Mesenchymal stem cell (in vitro differentiated cells and primary cell): ENCODE measurements at regions not wholly inside any gene's neighbourhood (a gene's known extent, or its start where the extent isn't known, plus 50 kb on each side); places are given as distances from the start of the nearest gene placed in this dataset.

Experiments
- DNase-seq: peaks from one replicate; pipeline ENCODE4 v3.0.0-alpha.2; 2013
- H2AFZ ChIP-seq: one replicate; pipeline ENCODE4 v1.6.1; 2013; ENCODE audit warnings: low read depth, mild to moderate bottlenecking, control low read depth, inconsistent platforms, low read length, moderate library complexity
- H2AK5ac ChIP-seq: 2 replicates; pipeline ENCODE4 v1.6.1; 2013; ENCODE audit warnings: low read length, moderate library complexity, mild to moderate bottlenecking, inconsistent platforms; ENCODE audit not compliant: severe bottlenecking
- H2BK120ac ChIP-seq: one replicate; pipeline ENCODE4 v1.6.1; 2013; ENCODE audit warnings: low read depth, mild to moderate bottlenecking, inconsistent platforms, low read length, moderate library complexity
- H2BK12ac ChIP-seq, 2 experiments: one replicate each; pipeline ENCODE4 v1.6.1; 2013; ENCODE audit warnings: inconsistent platforms in 2 of 2, low read length in 2 of 2, mild to moderate bottlenecking in 2 of 2, moderate library complexity in 2 of 2, control low read depth in 1 of 2
- H2BK15ac ChIP-seq: one replicate; pipeline ENCODE4 v1.6.1; 2013; ENCODE audit warnings: mild to moderate bottlenecking, low read depth, inconsistent platforms; ENCODE audit not compliant: poor library complexity, severe bottlenecking
- H2BK5ac ChIP-seq: 2 replicates; pipeline ENCODE4 v1.6.1; 2013; ENCODE audit warnings: low read depth, mild to moderate bottlenecking, low read length, control low read depth, inconsistent platforms; ENCODE audit not compliant: poor library complexity, severe bottlenecking
- H3K14ac ChIP-seq, 2 experiments: one replicate each; pipeline ENCODE4 v1.6.1; 2013; ENCODE audit warnings: inconsistent platforms in 2 of 2, low read length in 2 of 2, control low read depth in 1 of 2, mild to moderate bottlenecking in 1 of 2, moderate library complexity in 1 of 2
- H3K18ac ChIP-seq, 2 experiments: one replicate each; pipeline ENCODE4 v1.6.1; 2013; ENCODE audit warnings: inconsistent platforms in 2 of 2, low read length in 2 of 2, control low read depth in 1 of 2, low read depth in 1 of 2, mild to moderate bottlenecking in 1 of 2
- H3K23ac ChIP-seq, 2 experiments: one replicate each; pipeline ENCODE4 v1.6.1; 2013; ENCODE audit warnings: inconsistent platforms in 2 of 2, low read length in 2 of 2, mild to moderate bottlenecking in 2 of 2, moderate library complexity in 2 of 2, control low read depth in 1 of 2
- H3K27ac ChIP-seq: 2 replicates; pipeline ENCODE4 v1.5.1; 2013; ENCODE audit warnings: mild to moderate bottlenecking, moderate library complexity, low read length, control low read depth, inconsistent platforms; ENCODE audit not compliant: poor library complexity, severe bottlenecking
- H3K27me3 ChIP-seq, 2 experiments: 2 replicates each; pipeline versions ENCODE4 v1.6.1 to v1.7.0; 2013; ENCODE audit warnings: low read length in 2 of 2, mild to moderate bottlenecking in 2 of 2, moderate library complexity in 2 of 2, control low read depth in 1 of 2, inconsistent platforms in 1 of 2; ENCODE audit not compliant: control insufficient read depth in 1 of 2, insufficient read depth in 1 of 2
- H3K36me3 ChIP-seq, 2 experiments: 2 replicates each; pipeline versions ENCODE4 v1.6.1 to v1.7.0; 2013; ENCODE audit warnings: low read length in 2 of 2, control low read depth in 1 of 2, inconsistent platforms in 1 of 2, low read depth in 1 of 2, mild to moderate bottlenecking in 1 of 2; ENCODE audit not compliant: insufficient read depth in 2 of 2, control insufficient read depth in 1 of 2
- H3K4ac ChIP-seq, 2 experiments: one replicate each; pipeline ENCODE4 v1.6.1; 2013; ENCODE audit warnings: inconsistent platforms in 2 of 2, low read length in 2 of 2, mild to moderate bottlenecking in 2 of 2, moderate library complexity in 2 of 2, control low read depth in 1 of 2, low read depth in 1 of 2
- H3K4me1 ChIP-seq: 2 replicates; pipeline ENCODE4 v1.6.1; 2013; ENCODE audit warnings: low read depth, low read length, control low read depth; ENCODE audit not compliant: control insufficient read depth, insufficient read depth
- H3K4me2 ChIP-seq: 2 replicates; pipeline ENCODE4 v1.6.1; 2013; ENCODE audit warnings: low read length, mild to moderate bottlenecking, inconsistent platforms; ENCODE audit not compliant: poor library complexity, severe bottlenecking
- H3K4me3 ChIP-seq, 2 experiments: 2 replicates each; pipeline versions ENCODE4 v1.5.1 to v1.7.0; 2013; ENCODE audit warnings: low read length in 2 of 2, mild to moderate bottlenecking in 2 of 2, control low read depth in 1 of 2, low read depth in 1 of 2; ENCODE audit not compliant: insufficient read depth in 1 of 2
- H3K79me1 ChIP-seq: replicated peaks from 2 replicates; pipeline ENCODE4 v1.6.1; 2013; ENCODE audit warnings: mild to moderate bottlenecking, control low read depth, low read length, inconsistent platforms; ENCODE audit not compliant: poor library complexity, severe bottlenecking
- H3K9ac ChIP-seq: 2 replicates; pipeline ENCODE4 v1.7.0; 2013; ENCODE audit warnings: mild to moderate bottlenecking, low read length, moderate library complexity
- H3K9me3 ChIP-seq: 2 replicates; pipeline ENCODE4 v1.7.0; 2013; ENCODE audit warnings: mild to moderate bottlenecking, low read length; ENCODE audit not compliant: control insufficient read depth
- H4K8ac ChIP-seq: one replicate; pipeline ENCODE4 v1.6.1; 2013; ENCODE audit warnings: inconsistent platforms, mild to moderate bottlenecking, low read length, moderate library complexity
- H4K91ac ChIP-seq: one replicate; pipeline ENCODE4 v1.6.1; 2013; ENCODE audit warnings: mild to moderate bottlenecking, low read length, inconsistent platforms
- WGBS: methylation state at CpG from one replicate; pipeline ENCODE4 v1.1.7; 2013; ENCODE audit warnings: mixed read lengths; 5-methylcytosine and 5-hydroxymethylcytosine counted together

DNA sequence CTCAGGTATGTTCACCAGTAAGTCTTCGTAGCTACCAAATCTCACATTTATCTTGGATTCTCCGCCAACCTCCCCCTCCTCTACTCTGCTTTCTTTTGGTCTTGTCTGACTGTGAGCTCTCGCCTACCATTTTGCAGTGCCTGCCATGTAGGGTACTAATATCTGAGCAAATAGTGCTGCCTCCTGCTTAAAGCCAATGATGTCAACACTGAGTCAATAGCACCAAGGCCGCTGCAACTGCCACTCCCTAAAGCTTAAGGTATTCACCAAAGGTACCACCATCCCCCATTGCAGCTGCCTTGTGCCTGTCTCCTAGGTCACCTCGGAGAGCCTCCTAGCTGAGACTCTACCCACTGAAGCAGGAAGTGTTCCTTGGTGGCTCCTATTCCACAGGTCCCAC, 114.8 kb upstream of the FUT8 start:
- no peak overlapping the region for H2AFZ ChIP-seq
- no peak overlapping the region for H3K9ac ChIP-seq
- H3K18ac ChIP-seq, result no peak overlapping the region
- no peaks in the 10 kb centered on the region for H3K4me1 ChIP-seq
- no peak overlapping the region for H2BK120ac ChIP-seq
- no peak overlapping the region for H2BK5ac ChIP-seq
- no peak overlapping the region for H3K23ac ChIP-seq
- no peak overlapping the region for H4K91ac ChIP-seq
- no peak overlapping the region for H2BK12ac ChIP-seq
- no peak overlapping the region for H3K14ac ChIP-seq
- H3K4me2 ChIP-seq, result no peak overlapping the region
- no peak overlapping the region for H4K8ac ChIP-seq
- H3K9me3 ChIP-seq, result no peaks in the 10 kb centered on the region
- H3K79me1 ChIP-seq, result no peaks in the 10 kb centered on the region
- no peaks in the 10 kb centered on the region for H3K36me3 ChIP-seq
- H3K4ac ChIP-seq, result no peak overlapping the region
- no peaks in the 10 kb centered on the region for H3K27me3 ChIP-seq
- H3K27ac ChIP-seq, result no peak overlapping the region
- DNase-seq, result no peak
- no peak overlapping the region for H2AK5ac ChIP-seq
- H3K4me3 ChIP-seq, result no peak overlapping the region
- H2BK15ac ChIP-seq, result no peak overlapping the region
- 89% methylated on average over 5 of the region's 5 CpGs for WGBS

DNA sequence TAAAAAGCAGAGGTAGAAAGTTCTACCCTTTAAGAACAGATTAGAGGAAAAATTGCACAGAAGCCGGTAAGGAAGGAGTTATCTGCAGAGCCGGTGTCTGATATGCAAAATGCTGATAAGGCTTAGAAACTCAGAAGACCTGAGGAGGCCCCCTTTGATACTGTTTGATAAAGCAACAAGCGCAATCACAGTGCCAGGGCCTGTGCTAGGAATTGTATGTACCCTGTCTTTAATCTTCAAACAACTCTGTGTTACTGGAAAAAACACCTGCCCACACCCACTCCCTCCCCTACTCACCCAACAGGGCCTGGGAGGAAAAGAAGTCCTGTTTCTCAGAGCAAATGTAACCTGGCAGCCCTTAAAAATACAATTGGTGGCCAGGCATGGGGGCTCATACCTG, 112.7 kb upstream of the FUT8 start:
- no peak for DNase-seq
- Histone ChIP-seq H2AFZ (no peak overlapping the region), H3K23ac (no peak overlapping the region), H4K91ac (no peak overlapping the region), H3K4me3 (no peak overlapping the region), H2BK120ac (no peak overlapping the region), H2BK12ac (no peak overlapping the region), H3K18ac (no peak overlapping the region), H3K79me1 (no peaks in the 10 kb centered on the region), H4K8ac (no peak overlapping the region), H3K27me3 (no peaks in the 10 kb centered on the region), H3K4me1 (peaks cover 1% of the 10 kb centered on the region), H3K36me3 (no peaks in the 10 kb centered on the region), H2BK15ac (no peak overlapping the region), H3K4me2 (no peak overlapping the region), H2AK5ac (no peak overlapping the region), H2BK5ac (no peak overlapping the region), H3K14ac (no peak overlapping the region), H3K9me3 (no peaks in the 10 kb centered on the region), H3K4ac (no peak overlapping the region), H3K27ac (no peak overlapping the region), H3K9ac (no peak overlapping the region)
- 66% methylated on average over 3 of the region's 3 CpGs for WGBS

DNA sequence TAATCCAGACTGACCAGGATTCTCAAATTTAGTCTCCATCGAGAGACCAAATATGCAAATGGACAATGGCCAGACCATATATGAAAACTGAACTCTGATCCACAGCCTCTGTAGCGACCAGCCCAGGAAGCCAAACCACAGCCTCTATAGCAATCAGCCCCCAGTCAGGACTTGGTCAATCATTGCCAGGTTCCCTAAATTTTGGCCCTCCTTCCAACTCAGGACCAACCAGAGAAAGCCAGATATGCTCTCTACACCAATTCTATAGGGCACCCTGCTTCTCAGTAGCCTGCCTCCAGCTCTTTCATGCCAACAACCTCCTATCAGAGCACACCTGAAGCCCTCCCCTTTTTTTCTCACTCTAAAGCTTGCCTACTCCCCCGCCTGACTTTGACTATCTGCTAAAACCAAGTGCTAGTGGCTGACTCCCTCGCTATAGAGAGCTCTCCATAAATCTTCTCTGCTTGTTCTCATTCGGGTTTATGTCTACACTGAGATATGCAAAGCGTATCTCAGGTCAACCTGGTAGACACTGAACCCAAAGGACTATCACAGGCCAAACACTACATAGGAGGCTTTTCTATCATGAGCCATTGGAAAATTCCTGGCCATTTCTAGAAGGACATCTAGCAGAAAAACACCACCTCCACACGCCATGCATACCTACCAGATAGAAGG, 110.5 kb upstream of the FUT8 start:
- Histone ChIP-seq H2AK5ac (no peak overlapping the region), H2BK12ac (no peak overlapping the region), H3K4me2 (no peak overlapping the region), H3K4me1 (peaks cover 1% of the 10 kb centered on the region), H3K36me3 (no peaks in the 10 kb centered on the region), H3K9me3 (no peaks in the 10 kb centered on the region), H2AFZ (no peak overlapping the region), H3K18ac (no peak overlapping the region), H4K8ac (no peak overlapping the region), H3K23ac (no peak overlapping the region), H4K91ac (no peak overlapping the region), H2BK120ac (no peak overlapping the region), H3K27me3 (no peaks in the 10 kb centered on the region), H3K4ac (no peak overlapping the region), H3K14ac (no peak overlapping the region), H2BK15ac (no peak overlapping the region), H3K9ac (no peak overlapping the region), H3K4me3 (no peak overlapping the region), H3K79me1 (no peaks in the 10 kb centered on the region), H2BK5ac (no peak overlapping the region), H3K27ac (no peak overlapping the region)
- 90% methylated on average over 7 of the region's 7 CpGs for whole genome bisulfite sequencing
- DNase-seq, result no peak

DNA sequence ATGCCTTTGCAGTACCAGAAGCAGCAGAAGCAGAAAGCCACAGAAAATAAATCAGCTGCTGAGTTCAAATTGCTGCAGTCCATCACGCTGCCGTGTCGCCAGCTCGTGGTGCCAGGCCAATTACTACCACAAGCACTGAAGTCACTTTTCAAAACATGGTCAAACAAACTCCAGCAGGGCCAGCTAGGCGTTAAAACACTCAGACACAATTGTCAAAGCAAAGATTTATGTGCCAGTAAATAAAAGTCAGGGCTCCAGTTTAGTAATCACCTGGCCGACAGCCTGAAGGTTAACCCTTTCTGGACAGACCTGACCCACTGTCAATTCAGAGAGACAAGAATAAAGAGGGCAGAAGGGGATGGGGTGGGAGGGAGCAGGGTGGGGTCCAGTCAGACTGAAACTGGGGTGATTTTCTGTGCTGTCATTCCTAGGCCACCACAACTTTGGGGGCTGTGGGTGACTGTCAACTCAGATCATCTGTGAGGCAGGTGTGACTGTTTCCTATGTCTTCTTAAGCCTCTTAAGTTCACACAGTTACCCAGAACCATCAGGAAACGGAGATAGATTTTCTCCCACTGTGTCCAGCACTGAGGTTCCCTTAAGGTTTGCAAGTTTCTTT, 109.8 kb upstream of the FUT8 start:
- peaks cover 1% of the 10 kb centered on the region for H3K4me1 ChIP-seq
- no peak overlapping the region for H4K8ac ChIP-seq
- H3K27ac ChIP-seq, result no peak overlapping the region
- H3K14ac ChIP-seq, result no peak overlapping the region
- H2BK5ac ChIP-seq, result no peak overlapping the region
- H3K4me2 ChIP-seq, result no peak overlapping the region
- H4K91ac ChIP-seq, result no peak overlapping the region
- no peak overlapping the region for H2BK120ac ChIP-seq
- DNase-seq, result no peak
- no peaks in the 10 kb centered on the region for H3K27me3 ChIP-seq
- no peak overlapping the region for H3K4ac ChIP-seq
- H3K36me3 ChIP-seq, result no peaks in the 10 kb centered on the region
- H3K4me3 ChIP-seq, result no peak overlapping the region
- no peaks in the 10 kb centered on the region for H3K9me3 ChIP-seq
- H2BK15ac ChIP-seq, result no peak overlapping the region
- no peak overlapping the region for H3K23ac ChIP-seq
- no peak overlapping the region for H2AFZ ChIP-seq
- 73% methylated on average over 7 of the region's 7 CpGs for WGBS
- no peak overlapping the region for H2BK12ac ChIP-seq
- H3K9ac ChIP-seq, result no peak overlapping the region
- no peaks in the 10 kb centered on the region for H3K79me1 ChIP-seq
- H2AK5ac ChIP-seq, result no peak overlapping the region
- H3K18ac ChIP-seq, result no peak overlapping the region
